GM21423 (cell line): ENCODE measurements at regions not wholly inside any gene's neighbourhood (a gene's known extent, or its start where the extent isn't known, plus 50 kb on each side); places are given as distances from the start of the nearest gene placed in this dataset.

Experiments
- ATAC-seq: cut with Tn5 transposase; IDR thresholded peaks from one replicate; pipeline ENCODE4 v1.9.1; 2021; ENCODE audit warnings: mild to moderate bottlenecking, moderate library complexity; ENCODE audit not compliant: unreplicated experiment

DNA sequence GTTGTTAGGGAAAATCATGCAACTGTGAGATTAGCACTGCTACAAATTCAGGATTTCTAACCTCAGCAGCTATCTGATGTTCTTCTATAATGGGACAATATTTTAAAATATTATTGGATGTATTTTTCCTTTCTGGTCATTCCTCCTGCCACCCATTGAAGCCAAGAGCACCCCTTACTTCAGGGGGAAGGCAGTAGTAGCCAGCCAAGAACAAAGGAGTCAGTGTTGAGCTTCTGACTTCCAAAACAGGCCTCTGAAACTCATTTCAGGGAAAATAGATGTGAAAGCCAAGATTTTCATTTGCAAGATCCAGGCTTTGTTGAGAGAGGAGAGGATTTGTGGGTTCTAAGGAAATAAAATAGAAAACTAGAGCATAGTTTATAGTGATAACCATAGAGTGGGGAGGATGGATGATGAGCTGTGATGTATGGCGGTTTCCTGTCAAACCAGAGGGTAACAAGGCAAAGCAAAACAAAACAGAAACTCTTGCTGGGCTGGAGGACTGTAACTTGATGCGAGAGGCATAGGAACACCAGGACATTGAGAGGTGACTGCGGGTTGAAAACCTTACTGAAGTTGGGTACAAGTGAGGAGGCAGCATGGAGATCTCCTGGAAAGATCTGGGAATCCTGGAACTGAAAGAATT lies 173.7 kb upstream of the LEF1 start:
- no peak for ATAC-seq

DNA sequence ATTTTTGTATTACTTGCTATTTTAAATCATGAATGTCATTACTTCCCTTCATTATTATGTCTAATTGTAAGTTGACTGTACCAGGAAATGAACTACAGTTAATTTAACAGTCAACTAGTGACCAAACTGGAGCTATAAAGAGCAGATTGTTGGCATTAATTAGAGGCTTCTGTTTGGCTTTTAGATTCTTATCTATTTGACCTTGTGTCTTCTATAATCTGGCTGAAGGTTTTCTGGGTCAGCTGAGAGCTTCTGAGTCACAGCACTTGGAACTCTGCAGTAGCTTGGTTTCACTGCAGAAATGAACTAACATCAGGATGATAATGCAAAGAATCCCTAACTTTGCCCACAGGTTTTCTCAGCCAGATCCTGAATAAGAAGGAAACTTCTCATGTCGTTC lies 169.2 kb upstream of the LEF1 start:
- ATAC-seq, result no peak

DNA sequence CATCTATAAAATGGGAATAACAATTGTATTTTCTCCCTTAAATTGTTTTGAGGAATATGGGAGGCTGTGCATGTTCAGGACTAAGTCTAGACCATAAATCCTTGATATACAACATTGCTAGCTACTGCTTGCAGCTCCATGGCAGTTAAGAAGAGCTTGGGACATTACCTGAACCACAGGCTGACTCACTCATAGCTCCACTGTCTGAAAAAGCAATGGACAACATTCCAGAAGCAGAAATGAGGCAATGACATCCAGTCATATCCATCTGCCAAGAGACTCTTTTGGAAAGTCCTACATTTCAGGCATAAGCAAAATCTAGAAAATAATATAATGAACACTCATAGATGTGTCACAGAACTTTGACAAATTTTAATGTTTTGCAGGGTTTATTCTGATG lies 167.3 kb upstream of the LEF1 start:
- ATAC-seq, result no peak

DNA sequence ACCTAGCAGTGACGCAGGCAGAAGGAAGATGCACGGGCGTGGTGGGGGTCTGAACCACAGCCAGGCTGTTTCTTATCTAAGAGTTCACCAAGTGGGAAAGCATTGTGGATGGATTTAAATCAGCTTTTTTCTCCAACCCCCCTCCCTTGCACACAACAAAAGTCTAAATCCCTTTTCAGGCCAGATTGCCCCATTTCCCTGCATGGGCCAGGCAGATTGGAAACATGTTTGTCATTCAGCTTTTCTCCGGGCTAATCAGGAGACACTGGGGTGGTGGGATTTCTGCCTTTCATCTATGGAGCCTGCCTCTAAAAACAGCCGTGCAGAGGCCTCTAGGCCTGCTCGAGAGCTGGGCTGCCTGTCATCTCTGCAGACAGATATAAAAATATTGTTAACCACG lies 166.3 kb upstream of the LEF1 start:
- no peak for ATAC-seq

DNA sequence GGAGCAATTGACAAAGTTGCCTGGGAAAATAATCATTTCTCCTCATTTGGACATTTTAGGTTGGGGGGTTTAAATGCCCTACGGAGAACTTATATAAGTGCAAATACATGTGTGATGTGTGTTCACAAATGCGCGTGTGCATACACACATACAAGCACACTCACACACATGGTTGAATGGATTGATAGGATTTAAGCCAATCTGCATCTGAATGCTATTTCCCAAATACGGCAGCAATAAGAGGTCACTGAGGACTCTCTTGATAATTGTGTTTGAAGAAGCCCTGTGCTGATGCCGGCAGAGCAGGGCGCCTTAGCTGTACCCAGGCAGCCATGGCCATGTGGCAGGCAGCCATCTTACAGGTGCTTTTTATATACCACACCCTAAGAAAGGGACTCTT lies 165.3 kb upstream of the LEF1 start:
- ATAC-seq, result no peak

DNA sequence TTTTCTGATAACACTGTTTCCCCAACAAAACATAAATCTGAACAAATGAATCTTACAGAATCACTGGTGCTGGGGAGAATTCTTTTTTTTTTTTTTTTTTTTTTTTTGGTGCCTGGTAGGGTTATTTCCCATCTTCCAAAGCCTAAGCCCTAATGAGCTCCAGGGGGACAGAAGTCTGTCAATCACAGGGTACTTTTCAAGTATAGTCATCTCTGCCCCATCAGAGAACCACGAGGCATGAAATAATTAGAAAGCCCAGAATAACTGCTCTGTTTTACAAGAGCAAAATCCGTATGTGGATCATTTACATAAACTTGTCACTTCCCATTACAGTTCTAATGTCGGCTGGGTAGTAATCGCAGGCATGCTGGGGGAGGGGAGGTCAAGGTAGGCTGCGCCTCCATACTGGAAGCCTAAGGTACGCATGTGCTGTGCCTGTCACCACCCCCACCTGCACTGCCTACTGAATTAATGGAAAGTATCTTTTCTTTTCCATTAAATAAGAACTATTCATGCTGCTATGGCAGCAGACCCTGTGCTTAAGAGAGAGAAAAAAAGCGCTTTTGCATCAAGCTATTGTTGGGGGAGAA lies 164.7 kb upstream of the LEF1 start:
- ATAC-seq, result no peak

DNA sequence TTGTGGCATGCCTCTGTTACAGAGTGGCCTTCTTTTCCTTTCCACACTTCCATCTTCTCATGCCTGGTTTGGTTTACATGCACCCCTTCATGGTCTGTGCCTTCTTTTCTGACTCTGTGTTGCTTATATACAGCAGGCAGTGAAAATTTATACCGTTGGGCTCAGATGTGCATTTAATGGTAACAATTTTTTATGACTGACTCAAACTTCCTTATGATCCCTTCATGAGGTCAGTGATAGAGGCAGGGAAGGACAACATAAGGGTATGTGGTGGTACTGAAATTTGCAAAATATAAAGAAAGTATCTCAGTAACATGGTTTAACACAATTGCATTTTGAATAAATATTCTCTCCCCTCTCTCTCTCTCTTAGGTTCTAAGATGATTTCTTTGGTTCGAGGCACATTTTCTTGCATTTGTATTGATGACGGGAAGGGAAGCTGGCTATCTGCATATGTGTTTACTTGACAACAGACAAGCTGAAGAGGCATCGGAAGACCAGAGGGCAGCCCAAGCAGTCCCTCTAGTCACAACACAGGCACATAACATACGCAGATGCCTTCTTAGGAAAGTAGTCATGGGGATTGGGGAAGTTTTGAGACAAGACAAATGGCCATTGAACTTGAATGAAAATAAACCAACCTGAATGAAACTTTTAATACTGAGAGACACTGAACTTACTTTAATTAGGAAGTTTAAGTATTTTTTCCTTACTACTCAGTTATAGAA lies 163.3 kb upstream of the LEF1 start:
- ATAC-seq, result no peak

DNA sequence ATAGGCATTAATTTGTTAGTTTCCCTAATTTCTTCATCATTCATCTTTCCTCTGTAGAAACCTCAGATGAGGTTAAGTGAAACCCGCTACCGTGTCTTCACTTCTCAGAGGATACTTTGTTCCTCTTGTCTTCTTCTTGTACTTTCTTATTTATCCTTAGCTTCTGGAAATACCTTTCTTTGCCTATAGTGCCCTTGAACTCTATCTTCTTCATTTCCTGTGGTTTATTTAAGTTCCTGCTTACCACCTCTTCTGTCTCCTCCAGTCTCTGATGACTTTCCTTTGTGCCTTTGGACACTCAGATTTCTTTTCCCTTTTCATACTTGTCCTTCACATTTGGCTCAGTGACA lies 159.6 kb upstream of the LEF1 start:
- no peak for ATAC-seq

DNA sequence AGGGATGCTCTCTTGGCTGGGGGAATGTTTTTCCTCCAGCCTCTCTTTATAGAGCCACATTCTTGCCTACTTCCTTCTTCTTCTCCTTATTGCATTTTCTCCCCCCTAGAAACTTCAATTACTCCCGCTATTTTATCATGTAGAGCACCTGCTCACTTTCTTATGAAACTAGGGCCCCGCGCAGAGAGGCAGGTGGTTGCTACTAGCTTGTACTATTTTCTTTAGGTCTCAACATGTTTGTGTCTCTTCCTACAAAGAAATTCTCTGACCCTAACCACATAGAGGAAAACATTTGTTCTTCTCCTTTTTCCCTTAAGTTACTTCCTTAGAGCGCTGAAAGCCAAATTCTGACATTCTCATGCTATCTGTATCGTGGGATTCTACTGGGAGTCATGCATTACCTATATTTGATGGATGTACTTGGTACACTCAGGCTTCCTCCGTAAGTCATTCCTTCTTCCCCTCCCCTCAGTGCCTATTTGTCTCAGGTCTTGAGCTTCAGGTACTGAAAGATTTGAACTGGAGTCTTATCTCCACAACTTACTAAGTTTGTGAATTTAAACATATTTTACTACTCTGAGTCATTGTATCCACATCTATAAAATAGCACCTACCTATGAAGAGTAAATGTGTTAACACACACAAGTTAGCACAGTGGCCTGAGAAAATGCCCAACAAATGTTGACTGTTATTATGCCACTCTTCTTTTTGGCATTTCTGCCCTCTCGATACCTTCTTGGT lies 159.1 kb upstream of the LEF1 start:
- ATAC-seq, result no peak

DNA sequence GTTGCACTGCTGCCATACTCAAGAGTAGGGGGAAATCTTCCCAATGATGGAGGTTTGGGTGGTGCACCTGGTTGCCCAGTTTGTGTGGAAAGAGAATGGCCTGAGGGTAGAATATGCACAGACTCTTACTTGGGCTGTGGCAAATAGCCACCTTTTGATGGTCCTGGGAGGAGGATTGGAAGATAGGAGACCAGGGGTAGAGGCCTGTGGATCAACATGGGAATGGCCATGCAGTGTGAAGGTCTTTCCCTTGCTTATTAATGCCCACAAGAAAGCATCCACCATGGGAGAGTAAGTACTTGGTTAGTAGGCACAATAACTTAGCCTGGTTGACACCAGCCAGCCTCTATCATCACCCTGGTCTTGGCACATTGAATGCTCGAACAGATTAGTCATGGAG lies 156.8 kb upstream of the LEF1 start:
- ATAC-seq, result no peak

DNA sequence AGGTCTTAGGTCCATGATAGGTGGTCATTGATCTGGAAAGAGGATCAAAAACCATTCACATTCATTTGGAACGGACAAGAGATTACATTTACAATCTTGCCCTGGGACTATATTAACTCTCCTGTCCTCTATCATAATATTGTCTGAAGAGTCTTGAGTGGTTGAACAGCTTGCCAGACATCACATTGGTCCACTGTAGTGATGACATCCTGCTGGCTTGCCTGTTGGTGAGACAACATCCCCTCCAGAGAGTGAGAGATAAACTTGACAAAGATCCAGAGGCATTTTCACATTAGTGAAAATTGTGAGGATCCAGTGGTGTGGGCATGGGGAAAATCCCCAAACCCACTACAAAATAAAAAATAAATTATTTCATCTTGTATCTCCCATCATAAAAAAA lies 155.7 kb upstream of the LEF1 start:
- ATAC-seq, result no peak

DNA sequence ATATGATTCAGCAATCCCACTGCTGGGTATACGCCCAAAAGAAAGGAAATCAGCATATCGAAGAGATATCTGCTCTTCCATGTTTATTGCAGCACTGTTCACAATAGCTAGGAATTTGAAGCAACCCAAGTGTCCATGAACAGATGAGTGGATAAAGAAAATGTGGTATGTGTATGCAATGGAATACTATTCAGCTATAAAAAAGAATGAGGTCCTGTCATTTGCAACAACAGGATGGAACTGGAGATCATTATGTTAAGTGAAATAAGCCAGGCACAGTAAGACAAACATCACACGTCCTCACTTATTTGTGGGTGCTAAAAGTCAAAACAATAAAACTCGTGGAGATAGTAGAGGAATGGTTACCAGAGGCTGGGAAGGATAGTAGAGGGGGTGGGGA lies 153.8 kb upstream of the LEF1 start:
- ATAC-seq, result no peak

DNA sequence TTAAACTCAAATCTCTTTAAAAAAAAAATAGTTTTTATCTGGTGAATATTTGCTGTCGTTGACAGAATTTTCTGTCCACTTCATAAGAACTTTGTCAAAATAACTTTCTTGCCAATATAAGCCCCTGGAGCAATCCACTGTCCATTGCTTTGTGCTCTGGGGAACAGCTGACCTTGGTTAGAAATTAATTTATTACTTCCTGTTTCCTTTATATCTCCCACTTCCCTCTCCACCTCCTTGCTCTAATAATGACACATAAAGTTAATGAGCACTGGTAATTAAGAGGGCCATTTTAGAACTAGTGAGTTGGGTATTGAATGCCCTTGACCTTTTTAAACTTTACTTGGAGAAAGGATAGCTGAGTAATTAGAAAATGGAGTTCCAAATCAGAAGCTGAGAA lies 151.3 kb upstream of the LEF1 start:
- no peak for ATAC-seq

DNA sequence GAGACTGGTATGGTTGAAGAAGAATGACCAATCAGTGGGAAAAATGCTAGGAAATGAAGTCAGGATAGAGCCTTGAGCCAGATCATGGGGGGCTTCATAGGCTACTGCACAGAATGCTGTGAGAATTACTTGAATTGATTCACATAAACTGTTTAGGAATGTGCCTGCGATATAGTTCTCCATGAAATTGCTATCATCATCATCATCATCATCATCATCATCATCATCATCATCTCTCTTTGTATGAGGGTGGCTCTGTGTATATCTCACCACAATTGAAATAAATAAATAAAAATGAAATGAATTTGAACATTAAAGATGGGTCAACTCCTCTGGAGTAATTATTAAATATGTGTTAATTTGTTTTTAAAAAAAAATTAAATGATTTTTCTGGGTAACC lies 148.6 kb upstream of the LEF1 start:
- ATAC-seq, result no peak

DNA sequence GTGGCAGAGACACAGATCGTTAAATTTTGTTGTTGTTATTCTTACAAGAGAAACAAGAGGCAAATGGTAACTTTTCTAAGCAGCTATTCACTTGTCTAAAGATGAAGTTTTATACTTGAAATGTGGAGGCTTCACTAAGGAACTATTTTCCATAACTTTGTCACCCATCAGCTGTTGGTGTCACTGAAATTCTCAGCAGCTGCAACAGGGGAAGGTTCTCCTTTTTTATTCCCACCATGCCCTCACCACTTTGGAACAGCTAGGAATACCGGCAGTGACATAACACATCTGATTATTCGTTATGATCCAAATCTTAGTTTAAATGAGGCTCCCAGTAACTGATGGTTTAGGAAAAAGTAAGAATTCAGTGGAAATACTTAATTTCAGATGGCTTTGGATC lies 147.0 kb upstream of the LEF1 start:
- no peak for ATAC-seq

DNA sequence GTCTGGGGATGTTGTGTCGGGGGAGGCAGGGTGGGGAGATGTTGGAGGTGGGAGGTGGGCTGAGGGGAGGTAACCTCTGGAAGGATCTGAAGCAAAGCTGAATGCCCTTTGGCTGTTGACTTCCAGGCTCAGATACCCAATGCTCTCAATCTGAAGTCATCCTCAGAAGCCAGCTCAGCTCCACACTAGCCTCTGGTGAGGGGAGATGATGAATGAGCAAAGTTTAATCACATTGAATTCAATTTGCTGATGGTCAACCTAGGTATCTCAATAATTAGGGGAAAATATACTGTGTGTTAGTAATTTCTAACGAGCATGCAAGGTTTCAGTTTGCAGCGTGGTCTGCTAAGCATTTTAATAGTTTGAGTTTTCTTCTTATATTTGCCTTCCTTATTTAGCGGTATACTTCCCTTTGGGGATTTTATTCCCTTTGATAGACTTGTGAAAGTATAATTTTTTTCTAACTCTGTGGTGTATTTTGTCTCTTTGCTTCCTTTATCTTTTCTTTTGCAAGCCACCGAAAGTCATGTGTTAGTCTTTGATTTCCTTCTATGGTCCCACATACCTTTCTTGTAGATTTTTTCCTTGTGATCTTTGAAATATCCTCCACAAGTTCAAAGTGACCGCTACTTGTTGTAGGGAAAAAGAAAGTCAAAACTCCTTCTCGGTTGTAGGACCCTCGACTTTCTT lies 146.3 kb upstream of the LEF1 start:
- ATAC-seq, result no peak

DNA sequence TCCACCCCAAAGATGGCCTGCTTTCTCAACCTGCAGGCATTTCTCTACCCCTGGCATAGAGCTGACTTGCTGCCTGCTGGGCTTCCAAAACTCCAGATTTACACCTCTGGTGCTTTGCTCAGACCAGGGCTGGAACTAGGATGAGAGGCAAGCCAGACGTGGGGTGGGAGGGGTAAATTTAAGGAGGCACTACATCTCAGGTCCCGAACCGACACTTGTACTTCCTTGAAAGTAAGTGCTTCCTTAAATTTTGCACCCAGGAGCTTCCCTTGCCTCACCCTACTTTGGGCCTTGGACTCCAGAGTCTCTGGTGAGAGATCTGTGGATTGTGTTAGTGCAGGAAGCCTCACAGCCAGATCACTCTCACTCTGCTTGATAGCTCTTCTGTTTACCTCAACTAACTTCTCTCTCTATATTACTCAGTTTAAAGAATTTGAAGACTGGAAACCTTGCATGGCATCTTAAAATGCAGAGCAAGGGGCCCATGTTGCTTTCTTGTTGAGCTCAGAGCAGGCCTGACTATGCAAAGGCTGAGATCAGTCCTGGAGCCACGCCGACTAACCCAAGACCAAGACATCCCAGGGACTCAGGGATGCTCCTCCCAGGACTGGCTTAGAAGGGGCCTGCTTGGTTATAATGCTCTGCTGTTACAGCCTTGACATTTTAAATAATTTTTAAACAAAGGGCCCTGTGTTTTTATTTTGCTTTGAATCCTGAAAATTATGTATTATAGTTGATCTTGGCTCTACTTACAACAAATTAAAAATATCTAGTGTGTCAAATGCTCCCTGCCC lies 145.0 kb upstream of the LEF1 start:
- ATAC-seq, result no peak

DNA sequence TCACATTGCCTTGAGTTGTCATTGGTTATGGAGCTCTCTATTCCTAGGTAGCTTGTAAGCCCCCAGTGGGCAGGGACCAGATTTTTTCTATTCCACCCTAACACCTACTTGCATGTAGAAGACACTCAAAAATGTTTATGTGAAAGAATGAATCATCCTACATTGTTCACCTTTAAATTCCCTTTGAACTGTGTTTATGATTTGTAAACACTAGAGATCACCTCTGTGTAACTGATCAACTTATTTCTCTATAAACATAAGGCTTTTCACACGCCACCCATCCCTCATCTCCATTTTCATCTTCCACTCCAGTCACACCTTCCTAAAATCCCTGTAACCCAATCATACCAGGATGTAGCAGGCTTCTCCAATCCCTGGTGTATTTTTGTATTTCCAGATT lies 142.6 kb upstream of the LEF1 start:
- ATAC-seq, result no peak

DNA sequence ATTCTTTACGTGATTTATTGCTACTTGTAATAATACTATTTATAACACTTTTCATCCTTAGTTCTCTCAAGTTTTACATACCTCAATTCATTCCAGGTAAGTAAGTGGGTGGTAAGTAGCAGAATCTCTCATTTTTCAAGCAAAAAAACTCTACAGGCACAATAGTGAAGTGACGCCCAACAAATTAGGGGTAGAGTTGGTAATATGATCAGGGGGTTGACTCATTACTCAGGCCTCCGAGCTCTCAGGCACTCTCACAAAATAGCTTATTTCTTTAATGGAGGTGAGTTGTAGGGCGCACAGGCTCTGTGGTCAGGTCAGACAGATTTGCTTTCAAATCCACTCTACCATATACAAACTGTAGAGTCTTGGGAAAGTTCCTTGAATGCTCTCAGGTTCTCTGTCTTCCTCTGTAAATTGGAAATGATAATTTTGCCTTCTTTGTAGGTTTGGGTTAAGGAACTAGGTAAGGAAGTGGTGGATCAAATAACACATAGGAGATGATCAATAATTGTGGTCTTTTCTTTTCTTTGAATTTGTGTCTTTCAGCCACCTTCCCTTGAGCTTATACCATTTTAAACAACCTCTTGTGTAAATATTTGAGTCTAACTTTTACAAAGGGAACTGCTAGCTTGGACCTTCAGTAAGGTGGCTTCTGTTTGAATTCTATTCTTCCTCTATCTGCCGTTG lies 134.9 kb upstream of the LEF1 start:
- ATAC-seq, result no peak
